Astrocyte of the cerebellum (primary cell): ENCODE measurements at regions not wholly inside any gene's neighbourhood (a gene's known extent, or its start where the extent isn't known, plus 50 kb on each side); places are given as distances from the start of the nearest gene placed in this dataset.

Experiments used
- DNase-seq: peaks from one replicate; pipeline ENCODE4 v3.0.0-alpha.2; 2011; ENCODE audit warnings: low read depth
- H3K4me3 ChIP-seq: 2 replicates; pipeline ENCODE4 v1.5.1; 2011; ENCODE audit warnings: mild to moderate bottlenecking, low read depth, low read length, moderate library complexity
- CTCF ChIP-seq: IDR thresholded peaks from 2 replicates; pipeline ENCODE4 v1.5.1; 2012; ENCODE audit warnings: low read length, low read depth, moderate library complexity, mild to moderate bottlenecking; ENCODE audit errors: missing control alignments
- in situ Hi-C: cut with HindIII; loops from 2 replicates; pipeline ENCODE4 v1.10.0; 2017; ENCODE audit warnings: low sequenced_read_pairs

DNA sequence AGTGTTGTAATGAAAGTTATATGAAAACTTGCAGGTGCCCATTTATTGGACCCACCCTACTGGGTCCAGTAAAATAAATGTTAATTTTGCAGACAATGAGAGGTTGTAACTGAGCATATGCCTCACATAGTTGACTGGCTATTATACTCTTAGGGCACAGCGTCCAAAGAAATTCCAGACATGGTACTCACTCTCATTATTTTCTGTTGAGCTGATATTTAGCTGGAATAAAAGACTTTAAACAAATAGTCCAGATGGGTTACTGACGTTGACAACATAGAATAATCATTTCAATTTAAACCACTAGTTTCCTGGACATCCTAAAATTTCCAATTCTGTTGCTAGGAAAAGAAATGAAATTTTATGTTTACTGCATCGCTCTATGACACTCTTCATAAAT is 174.5 kb downstream of the ZNF365 start:
- in situ Hi-C loops = no loop called here
- no peak for DNase-seq
- no peak overlapping the region for H3K4me3 ChIP-seq
- no peak for TF ChIP-seq CTCF

GRCh38 chr10:62550173-62550572 is 176.0 kb downstream of the ZNF365 start:
- DNase-seq = no peak
- TF ChIP-seq CTCF = no peak
- H3K4me3 ChIP-seq = no peak overlapping the region
- in situ Hi-C loops = no loop called here

- H3K4me3 ChIP-seq = no peak overlapping the region
- in situ Hi-C loops = no loop called here
- DNase-seq = no peak
- TF ChIP-seq CTCF = peak; percentile 66
Measured at GRCh38 chr10:62554632-62555199, 180.5 kb downstream of the ZNF365 start.

GRCh38 chr10:62559481-62560200 is 185.5 kb downstream of the ZNF365 start:
- H3K4me3 ChIP-seq = no peak overlapping the region
- in situ Hi-C loops = no loop called here
- DNase-seq = no peak
- no peak for TF ChIP-seq CTCF

- in situ Hi-C loops = no loop called here
- no peak for DNase-seq
- no peak for TF ChIP-seq CTCF
- H3K4me3 ChIP-seq = no peak overlapping the region
Measured at GRCh38 chr10:62560201-62560819, 186.1 kb downstream of the ZNF365 start.

DNA sequence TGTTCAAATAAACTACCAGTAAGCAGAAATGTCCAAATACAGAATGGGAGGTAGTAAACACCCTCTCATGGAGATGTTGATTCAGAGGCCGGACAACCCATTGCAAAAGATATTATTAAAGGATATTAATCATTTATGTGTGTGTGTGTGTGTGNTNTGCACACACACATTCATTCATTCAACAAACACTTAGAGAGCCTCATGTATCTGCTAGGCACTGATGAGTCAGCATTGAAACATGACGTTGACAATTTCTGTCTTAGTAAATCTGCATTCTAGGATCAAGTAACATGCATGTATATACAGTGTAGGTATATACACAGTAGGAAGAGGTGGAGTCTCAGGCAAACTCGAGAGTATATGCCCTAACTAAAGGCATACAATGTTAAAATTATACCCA is 187.0 kb downstream of the ZNF365 start:
- in situ Hi-C loops = no loop called here
- no peak overlapping the region for H3K4me3 ChIP-seq
- DNase-seq = no peak
- TF ChIP-seq CTCF = no peak
